Cardiac muscle cell (in vitro differentiated cells and primary cell): ENCODE measurements at regions not wholly inside any gene's neighbourhood (a gene's known extent, or its start where the extent isn't known, plus 50 kb on each side); places are given as distances from the start of the nearest gene placed in this dataset.
"Not testable (repeated sequence)": the region's sequence is repeated elsewhere in the genome, so short reads cannot be mapped to it uniquely, and the experiment has no call there.

Experiments used
- DNase-seq, 2 donors: peaks; one replicate each; pipeline versions ENCODE4 v3.0.0 to v3.0.0-alpha.2; 2010 to 2017; ENCODE audit warnings: low read depth in 1 of 2, low spot score in 1 of 2
- H3K27ac ChIP-seq: fragments of 200-600 bp; sonication (generic); 2 replicates; pipeline ENCODE4 v1.5.1; 2016
- H3K27me3 ChIP-seq: fragments of 200-600 bp; sonication (generic); 2 replicates; pipeline ENCODE4 v1.6.0; 2016; ENCODE audit warnings: control low read depth
- H3K36me3 ChIP-seq: fragments of 200-600 bp; sonication (generic); 2 replicates; pipeline ENCODE4 v1.5.1; 2016; ENCODE audit warnings: control low read depth
- H3K4me1 ChIP-seq: fragments of 200-600 bp; sonication (generic); 2 replicates; pipeline ENCODE4 v1.8.1; 2017; ENCODE audit warnings: low read depth, mild to moderate bottlenecking, mixed run types
- H3K4me3 ChIP-seq: fragments of 200-600 bp; sonication (generic); 2 replicates; pipeline ENCODE4 v1.5.1; 2016; ENCODE audit warnings: mild to moderate bottlenecking
- H3K9me3 ChIP-seq: fragments of 200-600 bp; sonication (generic); 2 replicates; pipeline ENCODE4 v1.5.1; 2017; ENCODE audit warnings: low read depth, mild to moderate bottlenecking, control low read depth
- TF ChIP-seq, protein P1 (sequence below): IDR thresholded peaks from 2 replicates; pipeline ENCODE4 v1.5.1; 2012; ENCODE audit warnings: low read depth, mild to moderate bottlenecking, low read length

DNA sequence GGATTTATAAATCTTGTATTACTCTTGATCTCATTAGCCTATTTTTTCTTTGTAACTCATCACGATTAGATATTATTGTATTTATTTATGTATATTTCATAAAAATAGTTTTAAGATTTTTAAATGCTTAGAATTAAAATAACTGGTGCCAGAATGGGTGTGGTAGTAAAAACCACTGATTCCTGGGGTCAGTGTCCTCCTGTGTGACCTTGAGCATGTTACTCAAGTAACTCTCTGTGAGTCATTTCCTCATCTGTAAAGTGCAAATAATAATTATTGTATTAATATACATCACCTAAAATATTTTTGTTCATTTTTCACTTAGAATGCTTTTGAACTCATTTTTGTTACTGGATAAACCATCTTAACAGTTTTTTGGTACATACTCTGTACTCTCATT, 91.3 kb upstream of the TMEM229A start:
- no peak for DNase-seq
- no peak overlapping the region for H3K27ac ChIP-seq
- H3K9me3 ChIP-seq: no peaks in the 10 kb centered on the region
- TF ChIP-seq, protein P1, sequence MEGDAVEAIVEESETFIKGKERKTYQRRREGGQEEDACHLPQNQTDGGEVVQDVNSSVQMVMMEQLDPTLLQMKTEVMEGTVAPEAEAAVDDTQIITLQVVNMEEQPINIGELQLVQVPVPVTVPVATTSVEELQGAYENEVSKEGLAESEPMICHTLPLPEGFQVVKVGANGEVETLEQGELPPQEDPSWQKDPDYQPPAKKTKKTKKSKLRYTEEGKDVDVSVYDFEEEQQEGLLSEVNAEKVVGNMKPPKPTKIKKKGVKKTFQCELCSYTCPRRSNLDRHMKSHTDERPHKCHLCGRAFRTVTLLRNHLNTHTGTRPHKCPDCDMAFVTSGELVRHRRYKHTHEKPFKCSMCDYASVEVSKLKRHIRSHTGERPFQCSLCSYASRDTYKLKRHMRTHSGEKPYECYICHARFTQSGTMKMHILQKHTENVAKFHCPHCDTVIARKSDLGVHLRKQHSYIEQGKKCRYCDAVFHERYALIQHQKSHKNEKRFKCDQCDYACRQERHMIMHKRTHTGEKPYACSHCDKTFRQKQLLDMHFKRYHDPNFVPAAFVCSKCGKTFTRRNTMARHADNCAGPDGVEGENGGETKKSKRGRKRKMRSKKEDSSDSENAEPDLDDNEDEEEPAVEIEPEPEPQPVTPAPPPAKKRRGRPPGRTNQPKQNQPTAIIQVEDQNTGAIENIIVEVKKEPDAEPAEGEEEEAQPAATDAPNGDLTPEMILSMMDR: no peak
- H3K36me3 ChIP-seq: no peaks in the 10 kb centered on the region
- no peak overlapping the region for H3K4me3 ChIP-seq
- no peaks in the 10 kb centered on the region for H3K27me3 ChIP-seq
- H3K4me1 ChIP-seq: no peaks in the 10 kb centered on the region

DNA sequence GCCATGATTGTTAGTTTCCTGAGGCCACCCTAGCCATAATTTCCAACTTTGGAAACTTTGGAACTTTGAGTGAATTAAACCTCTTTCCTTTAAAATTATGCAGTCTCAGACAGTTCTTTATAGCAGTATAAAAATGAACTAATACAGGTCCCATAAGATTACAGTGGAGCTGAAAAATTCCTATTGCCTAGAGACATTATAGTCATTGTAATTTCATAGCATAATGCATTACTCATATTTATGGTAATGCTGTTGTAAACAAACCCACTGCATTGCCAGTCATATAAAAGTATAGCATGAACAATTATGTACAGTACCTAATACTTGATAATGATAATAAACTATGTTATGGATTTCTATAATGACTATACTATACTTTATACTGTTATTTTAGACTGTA, 88.0 kb upstream of the TMEM229A start:
- Histone ChIP-seq H3K4me1 (no peaks in the 10 kb centered on the region), H3K4me3 (no peak overlapping the region), H3K9me3 (no peaks in the 10 kb centered on the region), H3K27ac (no peak overlapping the region), H3K27me3 (no peaks in the 10 kb centered on the region), H3K36me3 (no peaks in the 10 kb centered on the region)
- DNase-seq: no peak
- TF ChIP-seq, protein P1: no peak

DNA sequence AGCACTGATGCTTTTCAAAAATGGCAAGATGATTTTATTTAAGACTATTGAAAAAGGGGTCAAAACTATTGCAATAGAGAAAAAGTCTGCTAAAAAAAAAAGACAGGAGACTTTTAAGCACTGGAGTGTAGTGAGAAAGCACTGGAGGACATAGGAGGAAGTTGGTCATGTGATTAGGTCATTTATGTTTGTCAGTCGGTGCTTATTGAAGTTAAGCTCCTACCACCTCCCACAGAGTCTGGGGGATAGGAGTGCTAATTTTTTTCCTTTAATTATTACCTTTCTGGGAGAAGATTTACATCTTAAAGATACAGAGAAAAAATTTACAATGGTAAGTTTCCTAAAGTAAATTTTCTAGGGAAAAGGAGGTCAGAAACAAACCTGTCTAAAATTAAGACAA, 80.2 kb upstream of the TMEM229A start:
- Histone ChIP-seq H3K36me3 (no peaks in the 10 kb centered on the region), H3K27me3 (no peaks in the 10 kb centered on the region), H3K4me3 (no peak overlapping the region), H3K9me3 (no peaks in the 10 kb centered on the region), H3K4me1 (no peaks in the 10 kb centered on the region), H3K27ac (no peak overlapping the region)
- TF ChIP-seq, protein P1: no peak
- DNase-seq: no peak

DNA sequence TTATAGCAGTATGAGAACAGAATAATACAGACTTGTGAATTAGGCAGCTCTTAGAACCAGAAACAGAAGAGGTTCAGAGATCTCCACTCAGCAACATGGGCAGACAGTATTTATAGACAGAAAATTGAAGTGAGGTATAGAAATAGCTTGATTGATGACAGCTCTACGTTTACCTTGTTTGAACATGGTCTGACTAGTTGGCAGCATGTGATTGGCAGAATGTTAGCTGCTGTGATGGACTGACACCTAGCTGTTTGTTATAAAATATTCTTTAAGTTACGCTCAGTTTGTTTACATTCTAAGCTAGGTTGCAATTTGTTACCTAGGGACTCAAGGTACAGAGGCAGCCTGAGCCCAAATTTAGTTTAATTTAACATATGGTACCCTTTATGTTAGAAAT, 73.7 kb upstream of the TMEM229A start:
- no peaks in the 10 kb centered on the region for H3K9me3 ChIP-seq
- TF ChIP-seq, protein P1: no peak
- DNase-seq: no peak
- H3K4me3 ChIP-seq: no peak overlapping the region
- no peaks in the 10 kb centered on the region for H3K4me1 ChIP-seq
- H3K36me3 ChIP-seq: no peaks in the 10 kb centered on the region
- H3K27ac ChIP-seq: no peak overlapping the region
- H3K27me3 ChIP-seq: no peaks in the 10 kb centered on the region

DNA sequence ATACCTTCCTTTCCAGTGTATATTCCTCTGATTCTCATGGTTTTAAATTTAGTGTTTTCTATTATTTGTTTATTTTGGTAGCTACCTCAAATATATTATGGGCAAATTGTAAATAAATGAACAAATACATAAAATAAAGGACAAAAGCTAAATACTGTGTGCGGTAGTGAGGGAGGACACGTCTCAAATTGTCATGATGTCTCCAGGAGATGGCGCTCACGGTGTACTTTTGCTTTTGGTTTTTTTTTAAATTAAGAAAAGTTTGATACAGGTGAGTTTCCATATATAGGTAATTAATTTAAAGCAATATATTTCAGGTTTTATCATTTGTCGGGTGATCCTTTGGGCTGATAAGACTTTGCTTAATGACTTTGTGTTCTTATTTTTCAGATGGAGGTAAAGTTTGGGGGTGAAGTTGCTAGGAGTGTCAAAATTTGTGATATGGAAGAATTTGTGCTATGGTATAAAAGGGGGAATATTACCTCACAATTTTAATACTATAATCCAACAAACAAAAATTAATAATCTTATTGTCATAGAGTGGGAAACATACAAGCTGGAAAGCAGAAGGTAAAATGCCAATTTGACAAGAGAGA, 68.4 kb upstream of the TMEM229A start:
- TF ChIP-seq, protein P1: peak; percentile 61
- H3K9me3 ChIP-seq: no peaks in the 10 kb centered on the region
- DNase-seq: peak; percentile 35 to 53
- no peaks in the 10 kb centered on the region for H3K36me3 ChIP-seq
- H3K27ac ChIP-seq: no peak overlapping the region
- H3K4me1 ChIP-seq: no peaks in the 10 kb centered on the region
- no peak overlapping the region for H3K4me3 ChIP-seq
- H3K27me3 ChIP-seq: no peaks in the 10 kb centered on the region

DNA sequence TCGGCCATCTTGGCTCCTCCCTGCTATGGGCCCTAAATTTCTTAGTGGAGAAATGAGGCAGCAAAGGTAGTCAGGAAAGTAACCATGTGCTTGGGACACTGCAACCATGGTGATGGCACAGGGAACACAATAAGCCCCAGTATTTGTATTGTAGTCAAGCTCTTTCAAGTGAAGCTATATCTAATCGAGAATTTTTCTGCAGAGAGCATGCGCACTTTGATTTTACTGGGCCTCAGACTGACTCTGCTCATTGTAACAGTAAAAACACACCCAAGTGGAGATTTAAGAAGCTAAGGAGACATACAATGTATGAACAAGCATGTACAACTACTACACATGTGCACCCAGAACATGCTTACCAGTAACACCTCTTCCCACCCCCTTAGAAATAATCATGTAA, 67.3 kb upstream of the TMEM229A start:
- H3K9me3 ChIP-seq: no peaks in the 10 kb centered on the region
- no peak for DNase-seq
- H3K4me1 ChIP-seq: no peaks in the 10 kb centered on the region
- H3K27me3 ChIP-seq: no peaks in the 10 kb centered on the region
- no peak overlapping the region for H3K4me3 ChIP-seq
- TF ChIP-seq, protein P1: no peak
- no peak overlapping the region for H3K27ac ChIP-seq
- no peaks in the 10 kb centered on the region for H3K36me3 ChIP-seq

DNA sequence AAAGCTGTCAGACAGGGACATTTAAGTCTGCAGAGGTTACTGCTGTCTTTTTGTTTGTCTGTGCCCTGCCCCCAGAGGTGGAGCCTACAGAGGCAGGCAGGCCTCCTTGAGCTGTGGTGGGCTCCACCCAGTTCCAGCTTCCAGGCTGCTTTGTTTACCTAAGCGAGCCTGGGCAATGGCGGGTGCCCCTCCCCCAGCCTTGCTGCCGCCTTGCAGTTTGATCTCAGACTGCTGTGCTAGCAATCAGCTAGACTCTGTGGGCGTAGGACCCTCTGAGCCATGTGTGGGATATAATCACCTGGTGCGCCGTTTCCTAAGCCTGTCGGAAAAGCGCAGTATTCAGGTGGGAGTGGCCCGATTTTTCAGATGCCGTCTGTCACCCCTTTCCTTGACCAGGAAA, 66.7 kb upstream of the TMEM229A start:
- not testable (repeated sequence) for H3K36me3 ChIP-seq, H3K9me3 ChIP-seq, H3K27ac ChIP-seq, H3K4me3 ChIP-seq, DNase-seq, H3K27me3 ChIP-seq, H3K4me1 ChIP-seq
